GM06990 (cell line): ENCODE measurements at regions not wholly inside any gene's neighbourhood (a gene's known extent, or its start where the extent isn't known, plus 50 kb on each side); places are given as distances from the start of the nearest gene placed in this dataset.

ENCODE experiments used
- DNase-seq: peaks from one replicate; pipeline ENCODE4 v3.0.0-alpha.2; 2011; ENCODE audit not compliant: insufficient read length; ENCODE audit errors: extremely low read depth
- H3K27me3 ChIP-seq: replicated peaks from 2 replicates; pipeline ENCODE4 v1.6.0; 2011; ENCODE audit warnings: low read length; ENCODE audit not compliant: control insufficient read depth, insufficient read depth
- H3K36me3 ChIP-seq: 2 replicates; pipeline ENCODE4 v1.5.1; 2011; ENCODE audit warnings: low read length; ENCODE audit not compliant: control insufficient read depth, insufficient read depth
- H3K4me3 ChIP-seq: replicated peaks from 2 replicates; pipeline ENCODE4 v1.5.1; 2011; ENCODE audit warnings: low read depth, mild to moderate bottlenecking, control low read depth, low read length
- CTCF ChIP-seq: IDR thresholded peaks from 2 replicates; pipeline ENCODE4 v1.5.1; 2011; ENCODE audit warnings: low read length, control low read depth, mild to moderate bottlenecking, inconsistent platforms; ENCODE audit not compliant: insufficient read depth, poor library complexity, severe bottlenecking

GRCh38 chr5:53368966-53369605 lies 111.3 kb upstream of the FST start:
- Histone ChIP-seq H3K36me3 (no peaks in the 10 kb centered on the region), H3K4me3 (no peak overlapping the region), H3K27me3 (no peaks in the 10 kb centered on the region; the same call in 1 of the 2 replicates)
- DNase-seq = no peak
- TF ChIP-seq CTCF = no peak

- no peak for DNase-seq
- Histone ChIP-seq H3K36me3 (no peaks in the 10 kb centered on the region), H3K4me3 (no peak overlapping the region), H3K27me3 (no peaks in the 10 kb centered on the region)
- no peak for TF ChIP-seq CTCF
Measured at GRCh38 chr5:53369681-53370080, 110.7 kb upstream of the FST start.

GRCh38 chr5:53373451-53374158 lies 106.8 kb upstream of the FST start:
- H3K27me3 ChIP-seq = no peaks in the 10 kb centered on the region

GRCh38 chr5:53376853-53377252 lies 103.6 kb upstream of the FST start:
- no peaks in the 10 kb centered on the region for H3K27me3 ChIP-seq

More at GRCh38 chr5:53373451-53374158, 106.8 kb upstream of the FST start:
- Histone ChIP-seq H3K36me3 (no peaks in the 10 kb centered on the region), H3K4me3 (no peak overlapping the region)
- DNase-seq = no peak
- no peak for TF ChIP-seq CTCF

GRCh38 chr5:53378190-53378589 lies 102.2 kb upstream of the FST start:
- no peak for TF ChIP-seq CTCF
- DNase-seq = no peak
- no peak overlapping the region for H3K4me3 ChIP-seq
- no peaks in the 10 kb centered on the region for H3K27me3 ChIP-seq
- no peaks in the 10 kb centered on the region for H3K36me3 ChIP-seq

More at GRCh38 chr5:53376853-53377252, 103.6 kb upstream of the FST start:
- no peak for TF ChIP-seq CTCF
- Histone ChIP-seq H3K36me3 (no peaks in the 10 kb centered on the region), H3K4me3 (no peak overlapping the region)
- no peak for DNase-seq
